HEK293 (cell line): ENCODE measurements at regions not wholly inside any gene's neighbourhood (a gene's known extent, or its start where the extent isn't known, plus 50 kb on each side); places are given as distances from the start of the nearest gene placed in this dataset.
"Not testable (repeated sequence)": the region's sequence is repeated elsewhere in the genome, so short reads cannot be mapped to it uniquely, and the experiment has no call there.

Experiments used
- CTCF ChIA-PET: fragments of 350-600 bp; formaldehyde crosslinking; extraction: SDS; loops from one replicate; lab custom pipeline; 2021; ENCODE audit warnings: antibody characterized with exemption; lab: Yijun Ruan, JAX
- POLR2A ChIA-PET: fragments of 300-600 bp; formaldehyde crosslinking; extraction: SDS; loops from one replicate; lab custom pipeline; 2020; ENCODE audit warnings: antibody characterized with exemption, inconsistent platforms; lab: Yijun Ruan, JAX
- H3K27ac ChIP-seq: fragments of 200-500 bp; sonication (Bioruptor generic); 2 replicates; pipeline ENCODE4 v1.5.1; 2014; ENCODE audit warnings: low read depth, low read length, control low read depth, inconsistent platforms; ENCODE audit errors: extremely low read depth
- H3K36me3 ChIP-seq, 2 experiments: fragments of 200-500 bp in 1 of 2; sonication (Bioruptor generic) in 1 of 2; 1 replicate in 1 of 2; 2 replicates in 1 of 2; pipeline ENCODE4 v1.5.1; 2014 to 2017; ENCODE audit warnings: inconsistent platforms in 2 of 2, low read length in 2 of 2; ENCODE audit not compliant: control insufficient read depth in 2 of 2, insufficient read depth in 1 of 2
- H3K4me1 ChIP-seq: fragments of 200-500 bp; sonication (Bioruptor generic); 2 replicates; pipeline ENCODE4 v1.5.1; 2014; ENCODE audit warnings: mild to moderate bottlenecking, low read length, inconsistent platforms; ENCODE audit not compliant: control insufficient read depth, insufficient read depth
- H3K4me3 ChIP-seq: 2 replicates; pipeline ENCODE4 v1.5.1; 2011; ENCODE audit warnings: low read depth, mild to moderate bottlenecking, control low read depth, low read length, moderate library complexity
- H3K9me3 ChIP-seq: fragments of 200-500 bp; sonication (Bioruptor generic); 2 replicates; pipeline ENCODE4 v1.5.1; 2014; ENCODE audit warnings: low read depth, low read length, inconsistent platforms; ENCODE audit not compliant: control insufficient read depth, insufficient read depth
- AEBP2 ChIP-seq: fragments of 450-650 bp; formaldehyde crosslinking; IDR thresholded peaks from 2 replicates; pipeline ENCODE4 v1.5.1; 2016; ENCODE audit warnings: missing biosample characterization, missing genetic modification characterization, borderline replicate concordance
- GLI2 ChIP-seq: fragments of 450-650 bp; formaldehyde crosslinking; IDR thresholded peaks from 2 replicates; pipeline ENCODE4; 2017; ENCODE audit warnings: missing biosample characterization, missing genetic modification characterization, low read depth, borderline replicate concordance
- KLF16 ChIP-seq: fragments of 450-650 bp; formaldehyde crosslinking; IDR thresholded peaks from 2 replicates; pipeline ENCODE4 v1.5.1; 2017; ENCODE audit warnings: missing biosample characterization, missing genetic modification characterization
- KLF9 ChIP-seq: fragments of 450-650 bp; formaldehyde crosslinking; IDR thresholded peaks from 2 replicates; pipeline ENCODE4 v1.5.1; 2016; ENCODE audit warnings: missing biosample characterization, missing genetic modification characterization, low read depth
- SP2 ChIP-seq: fragments of 450-650 bp; formaldehyde crosslinking; IDR thresholded peaks from 2 replicates; pipeline ENCODE4 v1.5.1; 2016; ENCODE audit warnings: missing biosample characterization, missing genetic modification characterization
- ZBTB20 ChIP-seq: fragments of 450-650 bp; formaldehyde crosslinking; IDR thresholded peaks from 2 replicates; pipeline ENCODE4 v1.5.1; 2016; ENCODE audit warnings: missing biosample characterization, missing genetic modification characterization
- ZBTB44 ChIP-seq: fragments of 450-650 bp; IDR thresholded peaks from 2 replicates; pipeline ENCODE4 v1.5.1; 2018; ENCODE audit warnings: missing biosample characterization, mild to moderate bottlenecking, missing genetic modification characterization
- ZFHX2 ChIP-seq: fragments of 450-650 bp; formaldehyde crosslinking; conservative IDR thresholded peaks from 2 replicates; pipeline ENCODE4 v1.5.1; 2016; ENCODE audit warnings: missing biosample characterization, missing genetic modification characterization
- ZFP3 ChIP-seq: fragments of 450-650 bp; formaldehyde crosslinking; IDR thresholded peaks from 2 replicates; pipeline ENCODE4 v1.5.1; 2016; ENCODE audit warnings: low read depth, missing biosample characterization, missing genetic modification characterization
- ZNF148 ChIP-seq: fragments of 450-650 bp; formaldehyde crosslinking; IDR thresholded peaks from 2 replicates; pipeline ENCODE4 v1.5.0; 2017; ENCODE audit warnings: missing biosample characterization, missing genetic modification characterization, borderline replicate concordance
- ZNF19 ChIP-seq: fragments of 450-650 bp; formaldehyde crosslinking; IDR thresholded peaks from 2 replicates; pipeline ENCODE4; 2016; ENCODE audit warnings: missing biosample characterization, missing genetic modification characterization, low read depth
- ZNF202 ChIP-seq: fragments of 450-650 bp; formaldehyde crosslinking; IDR thresholded peaks from 2 replicates; pipeline ENCODE4 v1.5.1; 2016; ENCODE audit warnings: missing biosample characterization, missing genetic modification characterization, borderline replicate concordance
- ZNF248 ChIP-seq: fragments of 450-650 bp; formaldehyde crosslinking; IDR thresholded peaks from 2 replicates; pipeline ENCODE4 v1.5.1; 2017; ENCODE audit warnings: missing biosample characterization, missing genetic modification characterization
- ZNF426 ChIP-seq: fragments of 450-650 bp; formaldehyde crosslinking; IDR thresholded peaks from 2 replicates; pipeline ENCODE4 v1.5.1; 2017; ENCODE audit warnings: missing biosample characterization, missing genetic modification characterization, mild to moderate bottlenecking, inconsistent platforms, moderate library complexity
- ZNF501 ChIP-seq: fragments of 450-650 bp; formaldehyde crosslinking; IDR thresholded peaks from 2 replicates; pipeline ENCODE4 v1.5.1; 2016; ENCODE audit warnings: missing biosample characterization, missing genetic modification characterization
- ZNF514 ChIP-seq: fragments of 450-650 bp; formaldehyde crosslinking; IDR thresholded peaks from 2 replicates; pipeline ENCODE4 v1.5.1; 2016; ENCODE audit warnings: missing biosample characterization, missing genetic modification characterization
- ZNF571 ChIP-seq: fragments of 450-650 bp; formaldehyde crosslinking; IDR thresholded peaks from 2 replicates; pipeline ENCODE4 v1.5.0; 2017; ENCODE audit warnings: missing biosample characterization, missing genetic modification characterization
- ZNF610 ChIP-seq: fragments of 450-650 bp; formaldehyde crosslinking; IDR thresholded peaks from 2 replicates; pipeline ENCODE4 v1.5.1; 2016; ENCODE audit warnings: missing biosample characterization, missing genetic modification characterization, borderline replicate concordance
- ZNF747 ChIP-seq: fragments of 450-650 bp; formaldehyde crosslinking; IDR thresholded peaks from 2 replicates; pipeline ENCODE4 v1.5.1; 2016; ENCODE audit warnings: missing biosample characterization, missing genetic modification characterization
- ZNF768 ChIP-seq: fragments of 450-650 bp; formaldehyde crosslinking; IDR thresholded peaks from 2 replicates; pipeline ENCODE4 v1.5.1; 2018; ENCODE audit warnings: missing biosample characterization, mild to moderate bottlenecking, missing genetic modification characterization

- no peak for TF ChIP-seq KLF16 (tag by site-specific recombination)
These were observed 1298.5 kb downstream of the ROBO2 start (continued) for GRCh38 chr3:78338405-78338804.

- H3K9me3 ChIP-seq = no peaks in the 10 kb centered on the region
- POLR2A ChIA-PET = no interaction called here
- H3K4me3 ChIP-seq = no peak overlapping the region
- no peaks in the 10 kb centered on the region for H3K36me3 ChIP-seq
- H3K27ac ChIP-seq = no peak overlapping the region
- TF ChIP-seq ZNF202 (tag by site-specific recombination) (no peak), GLI2 (tag by site-specific recombination) (no peak), ZNF747 (tag by site-specific recombination) (no peak), ZNF426 (tag by site-specific recombination) (no peak), AEBP2 (tag by site-specific recombination) (no peak), ZBTB44 (tag by site-specific recombination) (no peak), KLF9 (tag by site-specific recombination) (no peak), ZNF610 (tag by site-specific recombination) (no peak), ZFP3 (tag by site-specific recombination) (no peak), ZNF571 (tag by site-specific recombination) (no peak), ZNF501 (tag by site-specific recombination) (no peak), ZNF514 (tag by site-specific recombination) (no peak), SP2 (tag by site-specific recombination) (no peak), ZNF19 (tag by site-specific recombination) (no peak), ZNF768 (no peak), ZFHX2 (tag by site-specific recombination) (no peak), ZNF148 (tag by site-specific recombination) (no peak), ZNF248 (tag by site-specific recombination) (no peak), ZBTB20 (no peak)
- H3K4me1 ChIP-seq = no peaks in the 10 kb centered on the region
- CTCF ChIA-PET = interaction anchor here (0.6 to 0.7 kb wide), 2 partner anchors 303 to 441 kb away, joined by 4 to 5 read pairs; no protein-coding TSS in a partner anchor
These were observed 1303.3 kb downstream of the ROBO2 start for GRCh38 chr3:78343221-78343620.

- CTCF ChIA-PET, H3K4me1 ChIP-seq, H3K4me3 ChIP-seq, POLR2A ChIA-PET, H3K9me3 ChIP-seq, H3K27ac ChIP-seq, H3K36me3 ChIP-seq: not testable (repeated sequence)
These were observed 1304.4 kb downstream of the ROBO2 start for GRCh38 chr3:78344267-78344666.
